Naive thymus-derived CD4-positive, alpha-beta T cell (primary cell): ENCODE measurements at regions not wholly inside any gene's neighbourhood (a gene's known extent, or its start where the extent isn't known, plus 50 kb on each side); places are given as distances from the start of the nearest gene placed in this dataset.
"Not testable (repeated sequence)": the region's sequence is repeated elsewhere in the genome, so short reads cannot be mapped to it uniquely, and the experiment has no call there.

Source experiments
- ATAC-seq: fragments of 150-1000 bp; cut with Tn5 transposase; 2 replicates; pipeline ENCODE4 v1.10.0; 2021; ENCODE audit warnings: mild to moderate bottlenecking, moderate library complexity
- CTCF ChIA-PET: fragments of 350-600 bp; sonication (Branson Sonifier 250); formaldehyde crosslinking; loops from one replicate; lab custom pipeline; 2021; ENCODE audit warnings: antibody characterized with exemption; lab: Charles Lee
- POLR2A ChIA-PET: fragments of 350-600 bp; sonication (Branson Sonifier 250); formaldehyde crosslinking; loops from one replicate; lab custom pipeline; 2021; ENCODE audit warnings: antibody characterized with exemption, inconsistent platforms; lab: Charles Lee
- DNase-seq, 9 donors: peaks; one replicate each; pipeline versions ENCODE4 v3.0.0 to v3.0.0-alpha.2; 2020 to 2022; ENCODE audit warnings: mixed read lengths in 1 of 9
- H3K27ac ChIP-seq: one replicate; pipeline ENCODE4 v1.7.0; 2013; ENCODE audit warnings: mild to moderate bottlenecking, low read depth, low read length, moderate library complexity
- H3K27me3 ChIP-seq, 2 donors: one replicate each; pipeline ENCODE4 v1.7.0; 2013; ENCODE audit warnings: low read length in 2 of 2, mild to moderate bottlenecking in 2 of 2, moderate library complexity in 2 of 2; ENCODE audit not compliant: control insufficient read depth in 2 of 2, insufficient read depth in 2 of 2
- H3K36me3 ChIP-seq, 3 experiments: 1 replicate in 2 of 3; 2 replicates in 1 of 3; pipeline ENCODE4 v1.7.0; 2013; ENCODE audit warnings: low read length in 3 of 3, mild to moderate bottlenecking in 3 of 3, moderate library complexity in 1 of 3; ENCODE audit not compliant: insufficient read depth in 3 of 3, control insufficient read depth in 2 of 3
- H3K4me1 ChIP-seq, 2 donors: one replicate each; pipeline ENCODE4 v1.7.0; 2013; ENCODE audit warnings: low read length in 2 of 2, mild to moderate bottlenecking in 2 of 2, moderate library complexity in 1 of 2; ENCODE audit not compliant: control insufficient read depth in 2 of 2, insufficient read depth in 2 of 2
- H3K4me3 ChIP-seq: 2 replicates; pipeline ENCODE4 v1.7.0; 2013; ENCODE audit warnings: mild to moderate bottlenecking, low read length
- H3K9me3 ChIP-seq, 3 experiments: 1 replicate in 2 of 3; 2 replicates in 1 of 3; pipeline ENCODE4 v1.7.0; 2013; ENCODE audit warnings: low read length in 3 of 3; ENCODE audit not compliant: control insufficient read depth in 2 of 3
- H3K27ac Mint-ChIP-seq, 9 donors: one replicate each; pipeline ENCODE4 v1.8.0; 2020 to 2022; ENCODE audit warnings: mixed read lengths in 9 of 9, mild to moderate bottlenecking in 8 of 9, moderate library complexity in 5 of 9, inconsistent platforms in 2 of 9
- H3K27me3 Mint-ChIP-seq, 5 donors: one replicate each; pipeline ENCODE4 v1.8.0; 2021 to 2022; ENCODE audit warnings: mixed read lengths in 5 of 5, mild to moderate bottlenecking in 1 of 5
- H3K36me3 Mint-ChIP-seq, 5 donors: one replicate each; pipeline ENCODE4 v1.8.0; 2020 to 2022; ENCODE audit warnings: mixed read lengths in 5 of 5, mild to moderate bottlenecking in 3 of 5, inconsistent platforms in 1 of 5
- H3K4me1 Mint-ChIP-seq, 7 donors: one replicate each; pipeline ENCODE4 v1.8.0; 2020 to 2022; ENCODE audit warnings: mixed read lengths in 7 of 7, mild to moderate bottlenecking in 3 of 7, inconsistent platforms in 1 of 7
- H3K4me3 Mint-ChIP-seq, 10 donors: one replicate each; pipeline ENCODE4 v1.8.0; 2020 to 2022; ENCODE audit warnings: mild to moderate bottlenecking in 10 of 10, mixed read lengths in 10 of 10, moderate library complexity in 6 of 10, inconsistent platforms in 2 of 10
- H3K9me3 Mint-ChIP-seq, 11 donors: one replicate each; pipeline ENCODE4 v1.8.0; 2020 to 2022; ENCODE audit warnings: mixed read lengths in 11 of 11, mild to moderate bottlenecking in 4 of 11, inconsistent platforms in 1 of 11, moderate library complexity in 1 of 11
- intact Hi-C, 2 donors: fragments of 100-400 bp; cut with micrococcal nuclease; formaldehyde crosslinking; loops; one replicate each; pipeline ENCODE4 v1.15.1; 2023

GRCh38 chr12:89266574-89267188, 85.6 kb downstream of the DUSP6 start:
- H3K4me3 Mint-ChIP-seq, CTCF ChIA-PET, H3K4me1 ChIP-seq, H3K4me3 ChIP-seq, H3K27ac Mint-ChIP-seq, DNase-seq, intact Hi-C loops, H3K27ac ChIP-seq, H3K9me3 ChIP-seq, H3K27me3 ChIP-seq, H3K36me3 Mint-ChIP-seq, H3K36me3 ChIP-seq, H3K27me3 Mint-ChIP-seq: not testable (repeated sequence)
- peak; percentile 45 for ATAC-seq
- POLR2A ChIA-PET, result interaction anchor here (0.5 kb wide), 1 partner anchor 14 kb away, joined by 3 read pairs; no protein-coding TSS in a partner anchor
- Mint-ChIP-seq H3K9me3 (peaks cover 0 to 11% (median 4%) of the 10 kb centered on the region in 11 donors), H3K4me1 (peaks cover 0 to 14% (median 0%) of the 10 kb centered on the region in 7 donors)

- Mint-ChIP-seq H3K4me3 (no peak overlapping the region), H3K4me1 (peaks cover 0 to 26% (median 0%) of the 10 kb centered on the region in 7 donors), H3K36me3 (peaks cover 0 to 5% (median 0%) of the 10 kb centered on the region in 5 donors), H3K9me3 (peaks cover 0 to 7% (median 0%) of the 10 kb centered on the region in 11 donors), H3K27ac (no peak overlapping the region), H3K27me3 (no peaks in the 10 kb centered on the region)
- POLR2A ChIA-PET, result no interaction called here
- H3K27me3 ChIP-seq, result no peaks in the 10 kb centered on the region
- no peak overlapping the region for H3K27ac ChIP-seq
- CTCF ChIA-PET, result interaction anchor here (1.0 kb wide), 1 partner anchor 11 kb away, joined by 3 read pairs; no protein-coding TSS in a partner anchor
- DNase-seq, result no peak
- no peak for ATAC-seq
- H3K4me3 ChIP-seq, result no peak overlapping the region
- intact Hi-C loops, result no loop called here
- H3K4me1 ChIP-seq, result no peaks in the 10 kb centered on the region
- no peaks in the 10 kb centered on the region for H3K36me3 ChIP-seq
- H3K9me3 ChIP-seq, result no peaks in the 10 kb centered on the region
Observed at GRCh38 chr12:89264837-89265236, 87.5 kb downstream of the DUSP6 start.

GRCh38 chr12:89263900-89264299, 88.4 kb downstream of the DUSP6 start:
- Mint-ChIP-seq H3K27me3 (no peaks in the 10 kb centered on the region), H3K4me3 (no peak overlapping the region), H3K4me1 (peaks cover 0 to 26% (median 0%) of the 10 kb centered on the region in 7 donors), H3K9me3 (peaks cover 0 to 10% (median 0%) of the 10 kb centered on the region in 11 donors), H3K36me3 (peaks cover 0 to 12% (median 0%) of the 10 kb centered on the region in 5 donors), H3K27ac (no peak overlapping the region)
- intact Hi-C loops, result no loop called here
- CTCF ChIA-PET, result no interaction called here
- Histone ChIP-seq H3K9me3 (no peaks in the 10 kb centered on the region), H3K27ac (no peak overlapping the region), H3K27me3 (no peaks in the 10 kb centered on the region), H3K4me1 (no peaks in the 10 kb centered on the region), H3K36me3 (no peaks in the 10 kb centered on the region), H3K4me3 (no peak overlapping the region)
- POLR2A ChIA-PET, result no interaction called here
- DNase-seq, result no peak
- no peak for ATAC-seq

GRCh38 chr12:89262855-89263552, 89.3 kb downstream of the DUSP6 start:
- Mint-ChIP-seq H3K27ac (no peak overlapping the region), H3K4me1 (peaks cover 0 to 31% (median 3%) of the 10 kb centered on the region in 7 donors), H3K9me3 (peaks cover 0 to 16% (median 4%) of the 10 kb centered on the region in 11 donors), H3K27me3 (no peaks in the 10 kb centered on the region), H3K36me3 (peaks cover 0 to 20% (median 4%) of the 10 kb centered on the region in 5 donors), H3K4me3 (no peak overlapping the region)
- Histone ChIP-seq H3K27ac (no peak overlapping the region), H3K27me3 (no peaks in the 10 kb centered on the region), H3K9me3 (no peaks in the 10 kb centered on the region), H3K4me3 (no peak overlapping the region), H3K36me3 (no peaks in the 10 kb centered on the region), H3K4me1 (no peaks in the 10 kb centered on the region)
- ATAC-seq (no peak), DNase-seq (no peak)
- intact Hi-C loops, result no loop called here
- POLR2A ChIA-PET, result no interaction called here
- CTCF ChIA-PET, result no interaction called here

GRCh38 chr12:89261982-89262381, 90.3 kb downstream of the DUSP6 start:
- no peaks in the 10 kb centered on the region for H3K9me3 ChIP-seq
- peaks cover 0 to 20% (median 5%) of the 10 kb centered on the region in 11 donors for H3K9me3 Mint-ChIP-seq
- no peak overlapping the region for H3K4me3 Mint-ChIP-seq
- no peaks in the 10 kb centered on the region for H3K27me3 Mint-ChIP-seq
- intact Hi-C loops, result loop anchor here in 1 of 2 donors (2.0 kb wide), 1 partner anchor 17 kb away; no protein-coding TSS in a partner anchor
- peaks cover 0 to 31% (median 4%) of the 10 kb centered on the region in 7 donors for H3K4me1 Mint-ChIP-seq
- no peak overlapping the region for H3K27ac ChIP-seq
- H3K4me3 ChIP-seq, result no peak overlapping the region
- no peak overlapping the region for H3K27ac Mint-ChIP-seq
- H3K36me3 Mint-ChIP-seq, result peaks cover 0 to 25% (median 5%) of the 10 kb centered on the region in 5 donors
- ChIA-PET POLR2A (no interaction called here), CTCF (interaction anchor here (1.1 kb wide), 1 partner anchor 16 kb away, joined by 3 read pairs; no protein-coding TSS in a partner anchor)
- no peaks in the 10 kb centered on the region for H3K27me3 ChIP-seq
- ATAC-seq, result no peak
- no peaks in the 10 kb centered on the region for H3K36me3 ChIP-seq
- no peak for DNase-seq
- H3K4me1 ChIP-seq, result no peaks in the 10 kb centered on the region

- Mint-ChIP-seq H3K4me3 (peak overlapping the region in 1 of 10 donors; percentile 42), H3K36me3 (peaks cover 0 to 28% (median 5%) of the 10 kb centered on the region in 5 donors), H3K27me3 (no peaks in the 10 kb centered on the region), H3K9me3 (peaks cover 0 to 20% (median 5%) of the 10 kb centered on the region in 11 donors), H3K4me1 (peaks cover 0 to 31% (median 4%) of the 10 kb centered on the region in 7 donors), H3K27ac (peak overlapping the region in 1 of 9 donors; percentile 33)
- no peaks in the 10 kb centered on the region for H3K9me3 ChIP-seq
- ATAC-seq (no peak), DNase-seq (no peak)
- intact Hi-C loops, result loop anchor here in 1 of 2 donors (1.0 to 2.0 kb wide), 2 partner anchors 9 to 16 kb away; no protein-coding TSS in a partner anchor
- no peaks in the 10 kb centered on the region for H3K36me3 ChIP-seq
- POLR2A ChIA-PET, result no interaction called here
- H3K27me3 ChIP-seq, result no peaks in the 10 kb centered on the region
- CTCF ChIA-PET, result interaction anchor here (1.1 kb wide), 1 partner anchor 15 kb away, joined by 3 read pairs; no protein-coding TSS in a partner anchor
- no peak overlapping the region for H3K27ac ChIP-seq
- H3K4me3 ChIP-seq, result no peak overlapping the region
- no peaks in the 10 kb centered on the region for H3K4me1 ChIP-seq
Observed at GRCh38 chr12:89260841-89261637, 91.3 kb downstream of the DUSP6 start.
